ENCODE measurements at regions not wholly inside any gene's neighbourhood (a gene's known extent, or its start where the extent isn't known, plus 50 kb on each side); places are given as distances from the start of the nearest gene placed in this dataset.

DNA sequence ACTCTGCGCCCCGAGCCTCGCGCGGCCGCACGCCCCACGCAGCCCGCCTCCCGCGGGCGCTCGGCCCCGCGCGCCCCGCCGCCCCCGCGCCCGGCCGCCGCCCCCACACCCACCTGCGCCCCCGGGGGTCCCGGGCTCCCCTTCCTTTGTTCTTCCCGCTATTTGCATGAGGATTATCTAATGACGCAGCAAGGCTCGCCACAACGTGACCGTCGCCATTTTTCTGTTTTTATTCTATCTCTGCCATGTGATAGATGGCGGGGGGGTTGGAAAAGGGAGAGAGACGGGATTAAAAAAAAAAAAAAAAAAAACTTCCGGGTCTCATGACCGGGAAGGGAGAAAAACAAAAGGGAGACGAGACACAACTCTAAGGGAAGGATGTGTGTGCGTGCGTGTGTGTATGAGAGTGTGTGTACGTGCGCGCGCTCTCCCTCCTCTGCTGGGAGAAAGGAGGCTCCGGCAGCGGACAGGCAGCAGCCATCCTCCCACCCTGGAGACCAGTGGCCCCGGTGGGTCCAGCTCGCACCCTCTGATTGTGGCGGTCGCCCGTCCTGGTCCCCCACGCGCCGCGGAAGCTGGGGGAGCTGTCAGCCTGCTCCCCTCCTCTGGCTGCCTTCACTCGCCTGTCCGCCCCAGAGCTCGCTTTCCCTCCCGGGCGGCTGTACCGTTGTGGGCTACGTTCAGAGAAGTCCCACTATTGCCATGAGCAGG is 80.4 kb upstream of the AK4 start:
- TF ChIP-seq, protein P1, sequence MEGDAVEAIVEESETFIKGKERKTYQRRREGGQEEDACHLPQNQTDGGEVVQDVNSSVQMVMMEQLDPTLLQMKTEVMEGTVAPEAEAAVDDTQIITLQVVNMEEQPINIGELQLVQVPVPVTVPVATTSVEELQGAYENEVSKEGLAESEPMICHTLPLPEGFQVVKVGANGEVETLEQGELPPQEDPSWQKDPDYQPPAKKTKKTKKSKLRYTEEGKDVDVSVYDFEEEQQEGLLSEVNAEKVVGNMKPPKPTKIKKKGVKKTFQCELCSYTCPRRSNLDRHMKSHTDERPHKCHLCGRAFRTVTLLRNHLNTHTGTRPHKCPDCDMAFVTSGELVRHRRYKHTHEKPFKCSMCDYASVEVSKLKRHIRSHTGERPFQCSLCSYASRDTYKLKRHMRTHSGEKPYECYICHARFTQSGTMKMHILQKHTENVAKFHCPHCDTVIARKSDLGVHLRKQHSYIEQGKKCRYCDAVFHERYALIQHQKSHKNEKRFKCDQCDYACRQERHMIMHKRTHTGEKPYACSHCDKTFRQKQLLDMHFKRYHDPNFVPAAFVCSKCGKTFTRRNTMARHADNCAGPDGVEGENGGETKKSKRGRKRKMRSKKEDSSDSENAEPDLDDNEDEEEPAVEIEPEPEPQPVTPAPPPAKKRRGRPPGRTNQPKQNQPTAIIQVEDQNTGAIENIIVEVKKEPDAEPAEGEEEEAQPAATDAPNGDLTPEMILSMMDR (IDR thresholded peaks at IDR 0.05; ENCODE audit: insufficient read depth, missing control alignments) = no peak
- no peak for FAIRE-seq
- DNase-seq (ENCODE audit: insufficient read length, low spot score) = peak; percentile 36

DNA sequence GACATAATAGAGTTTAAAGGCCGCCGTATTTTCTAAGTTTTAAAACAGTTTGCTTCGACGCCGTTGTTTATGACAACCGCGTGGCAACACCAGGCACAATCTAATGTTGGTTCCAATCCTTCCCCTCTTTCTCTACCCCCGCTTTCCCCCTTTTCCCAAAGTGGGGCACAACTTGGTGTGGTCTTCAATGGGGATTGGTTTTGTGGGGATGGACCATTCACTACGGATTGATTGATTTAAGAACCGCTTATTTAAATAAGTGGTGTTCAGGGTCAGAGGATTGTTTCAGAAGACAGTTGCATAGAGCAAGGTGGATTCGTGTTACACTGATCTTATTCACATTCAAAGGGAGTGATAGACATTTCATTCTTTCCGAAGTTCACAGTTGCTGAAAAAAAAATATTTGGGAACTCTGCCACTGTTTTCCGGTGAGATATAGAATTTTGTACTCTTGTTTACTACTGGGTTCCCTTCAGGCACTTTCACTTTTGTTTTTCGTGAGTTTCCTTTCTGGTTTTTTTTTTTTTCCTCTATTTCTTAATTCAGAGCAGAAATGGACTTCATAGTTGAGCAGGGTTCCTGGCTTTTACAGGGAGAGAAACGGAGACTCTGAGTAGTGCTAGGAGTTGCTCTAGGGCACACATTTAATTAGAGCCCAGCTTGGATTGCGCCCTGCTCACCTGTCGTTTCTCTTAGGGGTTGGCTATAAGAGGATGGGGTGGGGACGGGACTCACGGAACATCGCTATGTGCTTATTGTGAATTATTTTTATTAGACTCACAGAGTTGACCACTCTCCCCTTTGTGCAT is 79.6 kb upstream of the AK4 start:
- FAIRE-seq = no peak
- TF ChIP-seq, protein P1 (IDR thresholded peaks at IDR 0.05; ENCODE audit: insufficient read depth, missing control alignments) = no peak
- DNase-seq (ENCODE audit: insufficient read length, low spot score) = no peak

DNA sequence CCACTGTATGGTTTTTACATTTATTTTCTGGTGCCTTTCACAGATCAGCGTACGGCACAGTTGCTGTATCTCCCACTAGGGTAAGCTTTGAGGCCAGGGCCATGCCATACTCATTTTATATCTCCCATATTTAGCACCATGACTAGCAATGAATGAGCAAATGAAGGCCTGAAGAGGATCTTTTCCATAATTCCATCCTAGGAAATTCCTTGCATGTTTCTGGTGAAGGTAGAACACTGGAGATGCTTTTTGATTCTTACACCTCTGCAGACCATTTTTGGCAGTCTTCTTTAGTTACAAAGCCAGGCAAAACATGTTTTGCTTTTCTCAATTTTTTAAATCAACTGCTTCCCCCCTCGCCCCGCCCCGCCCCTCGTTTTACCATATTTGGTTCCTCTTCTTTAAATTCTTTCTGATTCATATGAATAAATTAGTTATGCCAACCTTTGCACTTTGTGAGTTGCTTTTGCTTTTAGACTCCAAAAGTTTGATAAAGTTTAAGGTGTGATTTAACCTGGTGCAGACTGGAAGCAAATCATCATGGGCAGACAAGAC is 78.9 kb upstream of the AK4 start:
- TF ChIP-seq, protein P1 (IDR thresholded peaks at IDR 0.05; ENCODE audit: insufficient read depth, missing control alignments) = no peak
- no peak for FAIRE-seq
- DNase-seq (ENCODE audit: insufficient read length, low spot score) = no peak

DNA sequence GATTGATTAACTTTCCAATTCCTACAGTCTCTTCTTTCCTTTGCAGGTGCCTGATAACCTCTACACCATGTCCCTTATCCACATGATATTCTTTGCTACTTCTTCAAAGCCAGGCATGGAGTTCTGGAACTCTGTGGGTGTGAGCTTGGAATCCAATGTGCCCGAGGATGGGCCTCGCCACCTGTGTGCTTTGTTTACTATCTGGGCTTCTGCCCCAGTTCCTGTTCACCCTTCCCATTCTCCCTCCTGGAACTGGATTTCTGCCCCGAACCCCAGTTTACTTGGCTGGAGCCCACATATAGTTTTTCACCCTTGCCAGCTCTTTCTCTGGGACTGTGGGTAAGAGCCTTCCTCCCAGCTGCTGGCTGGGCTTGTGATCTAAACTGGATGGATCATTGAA is 75.2 kb upstream of the AK4 start:
- TF ChIP-seq, protein P1 (IDR thresholded peaks at IDR 0.05; ENCODE audit: insufficient read depth, missing control alignments) = no peak
- DNase-seq (ENCODE audit: insufficient read length, low spot score) = no peak

DNA sequence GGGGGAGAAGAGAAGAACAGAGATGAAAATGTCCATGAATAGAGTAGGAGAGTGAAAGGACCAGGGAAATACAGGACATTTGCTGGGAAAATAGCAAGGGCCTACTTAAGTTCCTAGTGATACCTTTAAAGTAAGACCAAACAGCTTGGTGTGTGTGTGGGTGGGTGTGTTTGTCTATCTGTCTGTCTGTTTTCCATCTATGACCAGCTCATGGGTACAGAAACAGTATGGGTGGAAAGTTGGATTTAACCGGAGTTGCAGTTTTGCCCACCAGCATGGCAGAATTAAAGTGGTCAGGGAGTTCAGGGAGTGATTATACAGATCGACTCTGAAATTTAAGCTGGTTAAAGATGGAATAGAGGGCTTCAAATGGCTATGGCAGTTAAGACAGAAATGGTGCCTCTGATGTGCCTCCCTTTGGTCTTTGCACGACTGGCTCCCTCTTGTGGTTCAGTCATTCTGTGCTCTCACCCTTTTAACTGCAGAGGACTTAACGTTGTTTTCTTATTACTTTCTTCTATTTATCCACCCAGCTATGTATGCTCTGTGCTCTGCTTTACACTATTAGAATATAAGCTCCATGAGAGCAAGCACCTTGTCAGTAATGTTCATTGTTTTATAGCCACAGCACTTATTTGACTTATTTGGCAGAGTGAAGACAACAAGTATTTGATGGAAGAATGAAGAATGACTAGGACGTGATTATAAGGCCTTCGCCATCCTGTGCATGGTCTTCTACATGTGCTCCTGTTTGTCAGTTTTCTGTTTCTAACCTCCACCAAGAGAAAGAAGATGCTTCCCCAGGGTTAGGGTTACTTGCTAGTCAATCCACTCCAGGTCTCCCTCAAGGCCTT is 72.7 kb upstream of the AK4 start:
- FAIRE-seq = peak; percentile 35
- TF ChIP-seq, protein P1 (IDR thresholded peaks at IDR 0.05; ENCODE audit: insufficient read depth, missing control alignments) = peak; percentile 73
- no peak for DNase-seq (ENCODE audit: insufficient read length, low spot score)

More for the DNA sequence above, 75.2 kb upstream of the AK4 start:
- no peak for FAIRE-seq

DNA sequence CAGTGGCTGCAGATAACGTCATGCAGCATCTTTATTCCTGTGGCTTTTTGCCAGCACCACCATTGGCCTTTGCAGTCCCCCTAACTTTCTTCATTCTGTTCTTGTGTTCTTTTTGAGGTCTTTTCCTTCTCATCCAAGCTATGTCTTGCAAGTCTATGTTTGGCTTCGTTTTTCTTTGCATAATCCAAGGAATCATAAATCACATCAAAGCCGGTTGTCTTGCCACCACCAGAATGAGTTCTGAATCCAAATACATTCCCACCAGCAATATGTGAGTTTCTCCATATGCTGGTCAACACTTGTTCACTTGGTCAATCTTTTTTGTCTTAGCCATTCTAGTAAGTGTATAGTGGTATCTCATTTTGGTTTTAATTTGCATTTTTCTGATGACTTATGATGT is 70.6 kb upstream of the AK4 start:
- DNase-seq (ENCODE audit: insufficient read length, low spot score) (no peak), FAIRE-seq (no peak)

More for the DNA sequence above, 70.6 kb upstream of the AK4 start:
- TF ChIP-seq, protein P1 (IDR thresholded peaks at IDR 0.05; ENCODE audit: insufficient read depth, missing control alignments) = no peak
